ENCODE measurements at regions not wholly inside any gene's neighbourhood (a gene's known extent, or its start where the extent isn't known, plus 50 kb on each side); places are given as distances from the start of the nearest gene placed in this dataset.

- H3K9me3 ChIP-seq (ENCODE audit: control insufficient read depth, low read depth, low read length): no peaks in the 10 kb centered on the region
- peaks cover 12% of the 10 kb centered on the region for H3K4me1 ChIP-seq (ENCODE audit: control insufficient read depth, low read depth, low read length)
Observed at GRCh38 chr6:9086331-9086730, 651.0 kb upstream of the SLC35B3 start.

GRCh38 chr6:9085709-9086070, 650.3 kb upstream of the SLC35B3 start:
- H3K9ac ChIP-seq (ENCODE audit: low read length): no peak overlapping the region
- H3K9me3 ChIP-seq (ENCODE audit: control insufficient read depth, low read depth, low read length): no peaks in the 10 kb centered on the region
- H3K4me3 ChIP-seq (ENCODE audit: low read length): no peak overlapping the region
- H3K4me1 ChIP-seq (ENCODE audit: control insufficient read depth, low read depth, low read length): peaks cover 12% of the 10 kb centered on the region
- no peaks in the 10 kb centered on the region for H3K36me3 ChIP-seq (ENCODE audit: control insufficient read depth, low read depth, low read length)
- H3K27ac ChIP-seq (ENCODE audit: low read length): no peak overlapping the region
- no peaks in the 10 kb centered on the region for H3K27me3 ChIP-seq (ENCODE audit: control insufficient read depth, insufficient read depth, low read length)

More at GRCh38 chr6:9086331-9086730, 651.0 kb upstream of the SLC35B3 start:
- Histone ChIP-seq H3K36me3 (ENCODE audit: control insufficient read depth, low read depth, low read length) (no peaks in the 10 kb centered on the region), H3K4me3 (ENCODE audit: low read length) (no peak overlapping the region), H3K27me3 (ENCODE audit: control insufficient read depth, insufficient read depth, low read length) (no peaks in the 10 kb centered on the region), H3K9ac (ENCODE audit: low read length) (no peak overlapping the region), H3K27ac (ENCODE audit: low read length) (no peak overlapping the region)

GRCh38 chr6:9085054-9085708, 649.8 kb upstream of the SLC35B3 start:
- Histone ChIP-seq H3K4me3 (ENCODE audit: low read length) (no peak overlapping the region), H3K27me3 (ENCODE audit: control insufficient read depth, insufficient read depth, low read length) (no peaks in the 10 kb centered on the region), H3K27ac (ENCODE audit: low read length) (no peak overlapping the region), H3K4me1 (ENCODE audit: control insufficient read depth, low read depth, low read length) (peaks cover 12% of the 10 kb centered on the region), H3K9me3 (ENCODE audit: control insufficient read depth, low read depth, low read length) (no peaks in the 10 kb centered on the region), H3K9ac (ENCODE audit: low read length) (no peak overlapping the region), H3K36me3 (ENCODE audit: control insufficient read depth, low read depth, low read length) (no peaks in the 10 kb centered on the region)

GRCh38 chr6:9083108-9083507, 647.8 kb upstream of the SLC35B3 start:
- H3K27me3 ChIP-seq (ENCODE audit: control insufficient read depth, insufficient read depth, low read length): no peaks in the 10 kb centered on the region
- no peaks in the 10 kb centered on the region for H3K36me3 ChIP-seq (ENCODE audit: control insufficient read depth, low read depth, low read length)
- H3K9ac ChIP-seq (ENCODE audit: low read length): no peak overlapping the region
- H3K4me1 ChIP-seq (ENCODE audit: control insufficient read depth, low read depth, low read length): peaks cover 12% of the 10 kb centered on the region
- H3K27ac ChIP-seq (ENCODE audit: low read length): no peak overlapping the region
- no peak overlapping the region for H3K4me3 ChIP-seq (ENCODE audit: low read length)
- H3K9me3 ChIP-seq (ENCODE audit: control insufficient read depth, low read depth, low read length): no peaks in the 10 kb centered on the region

GRCh38 chr6:9066726-9067125, 631.4 kb upstream of the SLC35B3 start:
- Histone ChIP-seq H3K9me3 (ENCODE audit: control insufficient read depth, low read depth, low read length) (no peaks in the 10 kb centered on the region), H3K36me3 (ENCODE audit: control insufficient read depth, low read depth, low read length) (no peaks in the 10 kb centered on the region), H3K27ac (ENCODE audit: low read length) (no peak overlapping the region), H3K4me1 (ENCODE audit: control insufficient read depth, low read depth, low read length) (no peaks in the 10 kb centered on the region), H3K4me3 (ENCODE audit: low read length) (no peak overlapping the region), H3K9ac (ENCODE audit: low read length) (no peak overlapping the region), H3K27me3 (ENCODE audit: control insufficient read depth, insufficient read depth, low read length) (no peaks in the 10 kb centered on the region)

GRCh38 chr6:9064156-9064555, 628.8 kb upstream of the SLC35B3 start:
- H3K9me3 ChIP-seq (ENCODE audit: control insufficient read depth, low read depth, low read length): no peaks in the 10 kb centered on the region
- no peak overlapping the region for H3K4me3 ChIP-seq (ENCODE audit: low read length)
- no peaks in the 10 kb centered on the region for H3K36me3 ChIP-seq (ENCODE audit: control insufficient read depth, low read depth, low read length)
- no peaks in the 10 kb centered on the region for H3K27me3 ChIP-seq (ENCODE audit: control insufficient read depth, insufficient read depth, low read length)
- no peak overlapping the region for H3K9ac ChIP-seq (ENCODE audit: low read length)
- no peaks in the 10 kb centered on the region for H3K4me1 ChIP-seq (ENCODE audit: control insufficient read depth, low read depth, low read length)
- no peak overlapping the region for H3K27ac ChIP-seq (ENCODE audit: low read length)

- H3K9ac ChIP-seq (ENCODE audit: low read length): no peak overlapping the region
- no peak overlapping the region for H3K27ac ChIP-seq (ENCODE audit: low read length)
- H3K9me3 ChIP-seq (ENCODE audit: control insufficient read depth, low read depth, low read length): no peaks in the 10 kb centered on the region
- H3K36me3 ChIP-seq (ENCODE audit: control insufficient read depth, low read depth, low read length): no peaks in the 10 kb centered on the region
- H3K4me1 ChIP-seq (ENCODE audit: control insufficient read depth, low read depth, low read length): no peaks in the 10 kb centered on the region
- H3K4me3 ChIP-seq (ENCODE audit: low read length): no peak overlapping the region
- H3K27me3 ChIP-seq (ENCODE audit: control insufficient read depth, insufficient read depth, low read length): no peaks in the 10 kb centered on the region
Observed at GRCh38 chr6:9062596-9062995, 627.3 kb upstream of the SLC35B3 start.

GRCh38 chr6:9057937-9058336, 622.6 kb upstream of the SLC35B3 start:
- Histone ChIP-seq H3K9ac (ENCODE audit: low read length) (no peak overlapping the region), H3K27ac (ENCODE audit: low read length) (no peak overlapping the region), H3K36me3 (ENCODE audit: control insufficient read depth, low read depth, low read length) (no peaks in the 10 kb centered on the region), H3K4me1 (ENCODE audit: control insufficient read depth, low read depth, low read length) (no peaks in the 10 kb centered on the region), H3K27me3 (ENCODE audit: control insufficient read depth, insufficient read depth, low read length) (no peaks in the 10 kb centered on the region), H3K9me3 (ENCODE audit: control insufficient read depth, low read depth, low read length) (no peaks in the 10 kb centered on the region), H3K4me3 (ENCODE audit: low read length) (no peak overlapping the region)

- no peaks in the 10 kb centered on the region for H3K9me3 ChIP-seq (ENCODE audit: control insufficient read depth, low read depth, low read length)
- no peaks in the 10 kb centered on the region for H3K27me3 ChIP-seq (ENCODE audit: control insufficient read depth, insufficient read depth, low read length)
- H3K4me1 ChIP-seq (ENCODE audit: control insufficient read depth, low read depth, low read length): no peaks in the 10 kb centered on the region
- H3K27ac ChIP-seq (ENCODE audit: low read length): no peak overlapping the region
- H3K9ac ChIP-seq (ENCODE audit: low read length): no peak overlapping the region
- H3K36me3 ChIP-seq (ENCODE audit: control insufficient read depth, low read depth, low read length): no peaks in the 10 kb centered on the region
- H3K4me3 ChIP-seq (ENCODE audit: low read length): no peak overlapping the region
Observed at GRCh38 chr6:9056556-9056955, 621.2 kb upstream of the SLC35B3 start.

GRCh38 chr6:9044426-9044825, 609.1 kb upstream of the SLC35B3 start:
- H3K27me3 ChIP-seq (ENCODE audit: control insufficient read depth, insufficient read depth, low read length): no peaks in the 10 kb centered on the region
- H3K27ac ChIP-seq (ENCODE audit: low read length): no peak overlapping the region
- no peaks in the 10 kb centered on the region for H3K9me3 ChIP-seq (ENCODE audit: control insufficient read depth, low read depth, low read length)
- H3K4me1 ChIP-seq (ENCODE audit: control insufficient read depth, low read depth, low read length): no peaks in the 10 kb centered on the region
- H3K36me3 ChIP-seq (ENCODE audit: control insufficient read depth, low read depth, low read length): no peaks in the 10 kb centered on the region
- H3K4me3 ChIP-seq (ENCODE audit: low read length): no peak overlapping the region
- H3K9ac ChIP-seq (ENCODE audit: low read length): no peak overlapping the region

- H3K27ac ChIP-seq (ENCODE audit: low read length): no peak overlapping the region
Observed at GRCh38 chr6:9040718-9041117, 605.4 kb upstream of the SLC35B3 start.

GRCh38 chr6:9039258-9039657, 603.9 kb upstream of the SLC35B3 start:
- Histone ChIP-seq H3K4me3 (ENCODE audit: low read length) (no peak overlapping the region), H3K27me3 (ENCODE audit: control insufficient read depth, insufficient read depth, low read length) (no peaks in the 10 kb centered on the region), H3K9ac (ENCODE audit: low read length) (no peak overlapping the region), H3K4me1 (ENCODE audit: control insufficient read depth, low read depth, low read length) (no peaks in the 10 kb centered on the region), H3K9me3 (ENCODE audit: control insufficient read depth, low read depth, low read length) (no peaks in the 10 kb centered on the region), H3K36me3 (ENCODE audit: control insufficient read depth, low read depth, low read length) (no peaks in the 10 kb centered on the region), H3K27ac (ENCODE audit: low read length) (no peak overlapping the region)

More at GRCh38 chr6:9040718-9041117, 605.4 kb upstream of the SLC35B3 start:
- Histone ChIP-seq H3K9ac (ENCODE audit: low read length) (no peak overlapping the region), H3K9me3 (ENCODE audit: control insufficient read depth, low read depth, low read length) (no peaks in the 10 kb centered on the region), H3K27me3 (ENCODE audit: control insufficient read depth, insufficient read depth, low read length) (no peaks in the 10 kb centered on the region), H3K36me3 (ENCODE audit: control insufficient read depth, low read depth, low read length) (no peaks in the 10 kb centered on the region), H3K4me1 (ENCODE audit: control insufficient read depth, low read depth, low read length) (no peaks in the 10 kb centered on the region), H3K4me3 (ENCODE audit: low read length) (no peak overlapping the region)

Data from iPS-18a (cell line).